ENCODE measurements at regions not wholly inside any gene's neighbourhood (a gene's known extent, or its start where the extent isn't known, plus 50 kb on each side); places are given as distances from the start of the nearest gene placed in this dataset.
"Not testable (repeated sequence)": the region's sequence is repeated elsewhere in the genome, so short reads cannot be mapped to it uniquely, and the experiment has no call there.

- DNase-seq, result no peak
Measured at GRCh38 chr20:48489656-48490055, 338.1 kb downstream of the PREX1 start.

- DNase-seq, result no peak
Measured at GRCh38 chr20:48489046-48489463, 338.7 kb downstream of the PREX1 start.

- DNase-seq, result not testable (repeated sequence)
Measured at GRCh38 chr20:48488334-48489034, 339.3 kb downstream of the PREX1 start.

GRCh38 chr20:48486065-48486464 is 341.7 kb downstream of the PREX1 start:
- no peak for DNase-seq

GRCh38 chr20:48485153-48485552 is 342.6 kb downstream of the PREX1 start:
- not testable (repeated sequence) for DNase-seq

- no peak for DNase-seq
Measured at GRCh38 chr20:48483334-48484066, 344.3 kb downstream of the PREX1 start.

GRCh38 chr20:48482790-48483189 is 345.0 kb downstream of the PREX1 start:
- DNase-seq, result no peak

GRCh38 chr20:48480216-48480772 is 347.5 kb downstream of the PREX1 start:
- no peak for DNase-seq

GRCh38 chr20:48478806-48479585 is 348.8 kb downstream of the PREX1 start:
- no peak for DNase-seq

- no peak for DNase-seq
Measured at GRCh38 chr20:48478370-48478769, 349.4 kb downstream of the PREX1 start.

GRCh38 chr20:48476854-48477253 is 350.9 kb downstream of the PREX1 start:
- DNase-seq, result no peak

- no peak for DNase-seq
Measured at GRCh38 chr20:48474022-48474421, 353.8 kb downstream of the PREX1 start.

- DNase-seq, result no peak
Measured at GRCh38 chr20:48471759-48472408, 355.9 kb downstream of the PREX1 start.

- DNase-seq, result no peak
Measured at GRCh38 chr20:48471176-48471575, 356.6 kb downstream of the PREX1 start.

- DNase-seq, result no peak
Measured at GRCh38 chr20:48470141-48470540, 357.7 kb downstream of the PREX1 start.

GRCh38 chr20:48469026-48469425 is 358.8 kb downstream of the PREX1 start:
- DNase-seq, result no peak

GRCh38 chr20:48468571-48468970 is 359.2 kb downstream of the PREX1 start:
- no peak for DNase-seq

GRCh38 chr20:48467622-48468021 is 360.2 kb downstream of the PREX1 start:
- DNase-seq, result no peak

- DNase-seq, result no peak
Measured at GRCh38 chr20:48465271-48465670, 362.5 kb downstream of the PREX1 start.

- no peak for DNase-seq
Measured at GRCh38 chr20:48463916-48464315, 363.9 kb downstream of the PREX1 start.

GRCh38 chr20:48463096-48463720 is 364.6 kb downstream of the PREX1 start:
- no peak for DNase-seq

GRCh38 chr20:48461735-48462119 is 366.1 kb downstream of the PREX1 start:
- no peak for DNase-seq
